Panc1 (cell line): ENCODE measurements at regions not wholly inside any gene's neighbourhood (a gene's known extent, or its start where the extent isn't known, plus 50 kb on each side); places are given as distances from the start of the nearest gene placed in this dataset.

Source experiments
- ATAC-seq: fragments of 200-7000 bp; cut with Tn5 transposase; 2 replicates; pipeline ENCODE4 v1.9.1; 2020; ENCODE audit warnings: mild to moderate bottlenecking, moderate library complexity
- BruUV-seq: library from RNA; stranded (reverse); fragments of 400-500 nt; replicated peaks from 2 replicates; lab custom pipeline; 2021; lab: Mats Ljungman, UMichigan
- CTCF ChIA-PET: fragments of 300-600 bp; sonication (Branson Sonifier 250); formaldehyde crosslinking; loops from one replicate; lab custom pipeline; 2022; ENCODE audit warnings: antibody characterized with exemption; lab: Charles Lee
- POLR2A ChIA-PET: fragments of 300-600 bp; sonication (Branson Sonifier 250); formaldehyde crosslinking; loops from one replicate; lab custom pipeline; 2022; ENCODE audit warnings: antibody characterized with exemption; lab: Charles Lee
- DNase-seq: peaks from one replicate; pipeline ENCODE4 v3.0.0-alpha.2; 2010; ENCODE audit warnings: low read depth, low spot score
- H3K27ac ChIP-seq: 2 replicates; pipeline ENCODE4 v1.5.1; 2011; ENCODE audit warnings: mild to moderate bottlenecking, low read length, inconsistent platforms
- H3K27me3 ChIP-seq: fragments of 200-500 bp; sonication (Bioruptor generic); 2 replicates; pipeline ENCODE4 v1.6.0; 2014; ENCODE audit warnings: low read length, inconsistent platforms; ENCODE audit not compliant: control insufficient read depth, insufficient read depth
- H3K36me3 ChIP-seq: fragments of 200-500 bp; sonication (Bioruptor generic); 2 replicates; pipeline ENCODE4 v1.5.1; 2014; ENCODE audit warnings: inconsistent platforms, mild to moderate bottlenecking, low read length, moderate library complexity; ENCODE audit not compliant: control insufficient read depth, insufficient read depth
- H3K4me1 ChIP-seq: 2 replicates; pipeline ENCODE4 v1.5.1; 2011; ENCODE audit warnings: inconsistent platforms, mild to moderate bottlenecking, low read length, moderate library complexity; ENCODE audit not compliant: control insufficient read depth, insufficient read depth
- H3K4me3 ChIP-seq, 2 experiments: 2 replicates each; pipeline ENCODE4 v1.5.1; 2011 to 2012; ENCODE audit warnings: low read depth in 2 of 2, low read length in 2 of 2, mild to moderate bottlenecking in 2 of 2, inconsistent platforms in 1 of 2, moderate library complexity in 1 of 2
- H3K9me3 ChIP-seq: fragments of 200-500 bp; sonication (Bioruptor generic); 2 replicates; pipeline ENCODE4 v1.5.1; 2014; ENCODE audit warnings: low read depth, mild to moderate bottlenecking, inconsistent platforms, low read length, moderate library complexity; ENCODE audit not compliant: control insufficient read depth, insufficient read depth
- CTCF ChIP-seq: fragments of 450-650 bp; IDR thresholded peaks from 2 replicates; pipeline ENCODE4 v1.5.1; 2017; ENCODE audit warnings: mild to moderate bottlenecking
- POLR2AphosphoS5 ChIP-seq: IDR thresholded peaks from 2 replicates; pipeline ENCODE4 v1.6.1; 2012; ENCODE audit warnings: mild to moderate bottlenecking, low read depth, low read length, moderate library complexity
- REST ChIP-seq, 2 experiments: IDR thresholded peaks; 2 replicates each; pipeline ENCODE4 v1.6.1; 2011 to 2012; ENCODE audit warnings: low read depth in 2 of 2, control low read depth in 1 of 2, low read length in 1 of 2, mild to moderate bottlenecking in 1 of 2, moderate library complexity in 1 of 2; ENCODE audit not compliant: insufficient read depth in 1 of 2
- SIN3A ChIP-seq: IDR thresholded peaks from 2 replicates; pipeline ENCODE4 v1.6.1; 2012; ENCODE audit warnings: low read depth, mild to moderate bottlenecking, low read length, moderate library complexity, borderline replicate concordance; ENCODE audit not compliant: insufficient read depth
- TCF7L2 ChIP-seq: IDR thresholded peaks from 2 replicates; pipeline ENCODE4 v1.6.1; 2011; ENCODE audit warnings: mild to moderate bottlenecking, low read depth, low read length, inconsistent platforms
- in situ Hi-C: cut with HindIII; loops from 2 replicates; pipeline ENCODE4 v1.10.0; 2016; ENCODE audit warnings: low sequenced_read_pairs, low pct_unique_long_range_greater_than_20kb
- intact Hi-C: fragments of 100-400 bp; cut with micrococcal nuclease; formaldehyde crosslinking; loops from one replicate; pipeline ENCODE4 v1.10.0; 2022; ENCODE audit not compliant: unreplicated experiment

- no peak overlapping the region for H3K4me3 ChIP-seq
- intact Hi-C loops (loop anchor here (1.0 kb wide), 1 partner anchor 16 kb away; no protein-coding TSS in a partner anchor), in situ Hi-C loops (no loop called here)
- H3K9me3 ChIP-seq: no peaks in the 10 kb centered on the region
- DNase-seq (no peak), ATAC-seq (no peak)
- no peaks in the 10 kb centered on the region for H3K4me1 ChIP-seq
- TF ChIP-seq CTCF (no peak), POLR2AphosphoS5 (no peak), REST (IDR thresholded peaks at IDR 0.05; ENCODE audit: insufficient read depth in 1 of 2, low read depth in 2 of 2, low read length in 1 of 2) (no peak), SIN3A (no peak), TCF7L2 (no peak)
- POLR2A ChIA-PET: no interaction called here
- CTCF ChIA-PET: no interaction called here
- BruUV-seq: no TSS peak
- no peaks in the 10 kb centered on the region for H3K36me3 ChIP-seq
- H3K27ac ChIP-seq: no peak overlapping the region
- peaks cover 3% of the 10 kb centered on the region; the same call in 1 of the 2 replicates for H3K27me3 ChIP-seq
Measured at GRCh38 chr15:78696436-78696835, 55.4 kb upstream of the CHRNB4 start.

GRCh38 chr15:78695854-78696253 lies 54.8 kb upstream of the CHRNB4 start:
- DNase-seq: no peak
- CTCF ChIA-PET: no interaction called here

More at GRCh38 chr15:78695854-78696253, 54.8 kb upstream of the CHRNB4 start:
- intact Hi-C loops (loop anchor here (1.0 kb wide), 1 partner anchor 16 kb away; no protein-coding TSS in a partner anchor), in situ Hi-C loops (no loop called here)
- no peaks in the 10 kb centered on the region for H3K36me3 ChIP-seq
- no peaks in the 10 kb centered on the region for H3K9me3 ChIP-seq
- POLR2A ChIA-PET: no interaction called here
- no peak overlapping the region for H3K4me3 ChIP-seq
- peaks cover 3% of the 10 kb centered on the region; the same call in 1 of the 2 replicates for H3K27me3 ChIP-seq
- no peak for ATAC-seq
- no peak overlapping the region for H3K27ac ChIP-seq
- H3K4me1 ChIP-seq: no peaks in the 10 kb centered on the region
- BruUV-seq: no TSS peak
- TF ChIP-seq REST (IDR thresholded peaks at IDR 0.05; ENCODE audit: insufficient read depth in 1 of 2, low read depth in 2 of 2, low read length in 1 of 2) (no peak), SIN3A (no peak), TCF7L2 (no peak), POLR2AphosphoS5 (no peak), CTCF (no peak)
